ENCODE measurements at regions not wholly inside any gene's neighbourhood (a gene's known extent, or its start where the extent isn't known, plus 50 kb on each side); places are given as distances from the start of the nearest gene placed in this dataset.

- TF ChIP-seq CTCF (IDR thresholded peaks at IDR 0.05; ENCODE audit: borderline replicate concordance, extremely low read depth, low read length, poor library complexity, severe bottlenecking) (no peak), EZH2 (IDR thresholded peaks at IDR 0.05; ENCODE audit: borderline replicate concordance, low read depth, low read length, severe bottlenecking) (no peak)
These were observed 160.3 kb upstream of the SLC28A3 start for GRCh38 chr9:84500826-84501225.
